Cerebellar cortex (tissue), 1 donor: ENCODE measurements at regions not wholly inside any gene's neighbourhood (a gene's known extent, or its start where the extent isn't known, plus 50 kb on each side); places are given as distances from the start of the nearest gene placed in this dataset.

Experiments
- DNase-seq: peaks from one replicate; pipeline ENCODE4 v3.0.0-alpha.2; 2015; ENCODE audit warnings: low spot score

GRCh38 chr9:108184941-108185340 lies 670.8 kb downstream of the ACTL7B start:
- no peak for DNase-seq

DNA sequence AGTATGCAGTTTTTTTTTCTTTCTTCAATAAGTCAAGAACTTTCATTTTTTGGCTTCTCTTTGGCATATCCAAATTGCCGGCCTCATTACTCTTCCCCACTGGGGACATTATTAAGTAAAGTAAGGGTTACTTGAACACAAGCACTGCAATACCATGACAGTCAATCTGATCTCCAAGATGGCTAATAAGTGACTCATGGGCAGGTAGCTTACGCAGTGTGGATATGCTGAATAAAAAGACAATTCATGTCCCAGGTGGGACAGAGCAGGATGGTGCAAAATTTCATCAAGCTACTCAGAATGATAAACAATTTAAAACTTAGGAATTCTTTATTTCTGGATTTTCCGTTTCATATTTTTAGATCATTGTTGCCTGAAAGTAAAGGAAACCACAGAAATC lies 671.8 kb downstream of the ACTL7B start:
- DNase-seq, result no peak

DNA sequence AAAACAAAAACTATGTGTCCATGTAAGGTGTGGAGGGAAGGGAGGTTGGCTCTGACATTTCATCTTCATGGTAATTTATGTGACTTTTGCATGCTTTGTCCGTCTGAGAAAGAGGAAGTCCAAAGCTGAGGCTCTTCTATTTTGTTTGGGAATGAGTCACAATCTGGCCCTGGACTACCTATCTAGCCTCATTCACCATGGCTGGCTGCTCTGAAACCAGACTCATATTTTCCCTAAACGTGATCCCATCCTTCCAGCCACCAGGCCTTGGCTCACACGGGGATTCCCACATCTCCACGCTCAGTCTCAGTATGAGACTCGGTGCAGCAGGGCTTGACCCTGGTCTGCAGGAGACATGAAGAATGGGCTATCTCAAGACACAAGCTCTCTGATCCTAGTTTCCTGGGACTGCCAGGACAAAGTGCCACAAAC lies 672.8 kb downstream of the ACTL7B start:
- DNase-seq, result no peak

GRCh38 chr9:108182270-108182669 lies 673.5 kb downstream of the ACTL7B start:
- no peak for DNase-seq

DNA sequence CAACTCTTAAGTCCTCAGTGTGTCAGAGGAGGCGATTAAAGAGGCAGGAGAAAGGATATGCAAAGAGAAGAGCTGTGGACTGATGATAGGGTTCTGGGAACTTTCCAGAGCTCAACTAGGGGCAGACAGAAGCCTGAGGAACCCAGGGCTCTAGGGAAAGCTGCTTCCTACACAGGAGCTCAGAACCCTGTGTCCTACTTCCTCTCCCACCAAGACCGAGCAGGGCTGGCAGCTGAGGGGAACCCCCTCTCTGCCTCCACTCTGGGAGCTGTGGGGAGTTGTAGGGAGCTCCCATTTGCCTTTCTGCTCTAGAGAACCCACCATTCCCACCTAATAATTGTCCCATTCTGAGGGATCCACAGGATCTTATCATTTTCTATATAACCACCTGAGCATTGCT lies 674.3 kb downstream of the ACTL7B start:
- DNase-seq, result no peak

DNA sequence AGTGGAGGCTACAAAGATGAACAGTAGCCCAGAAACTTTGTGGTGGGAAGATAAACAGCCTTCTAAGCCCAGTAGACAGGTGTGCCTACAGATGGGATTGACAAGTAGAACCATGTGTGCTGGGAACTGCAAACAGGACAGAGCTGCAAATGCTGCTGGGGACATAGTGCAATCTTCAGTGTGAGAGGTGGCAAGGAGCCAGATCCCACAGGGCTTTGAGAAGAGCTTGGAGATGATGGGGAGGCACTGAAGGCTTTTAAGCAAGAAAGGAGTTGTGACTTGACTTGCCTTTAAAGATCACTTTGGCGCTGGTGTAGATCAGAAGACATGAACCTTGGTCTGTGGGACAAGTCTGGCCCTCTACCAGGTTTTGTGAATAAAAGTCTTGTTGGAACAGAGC lies 675.2 kb downstream of the ACTL7B start:
- no peak for DNase-seq

DNA sequence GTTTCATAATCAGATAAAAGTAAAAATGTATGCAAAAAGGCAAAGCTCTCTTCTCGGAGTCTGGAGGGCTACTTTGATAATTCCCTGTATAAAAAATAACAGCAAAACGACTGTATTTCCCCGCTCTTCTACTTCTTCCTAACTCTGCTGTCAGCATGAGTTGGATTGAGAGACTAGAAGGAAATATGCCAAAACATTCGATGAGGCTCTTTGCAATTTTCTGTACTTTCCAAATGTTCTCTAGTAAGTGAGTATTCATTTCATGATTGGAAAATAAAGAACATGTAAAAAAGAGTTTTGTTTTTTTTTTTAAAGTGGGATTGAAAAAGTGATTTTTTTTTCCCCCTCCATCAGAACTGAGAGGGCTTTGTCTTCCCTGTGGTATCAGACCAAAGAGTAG lies 677.5 kb downstream of the ACTL7B start:
- no peak for DNase-seq

GRCh38 chr9:108168236-108168850 lies 678.8 kb upstream of the KLF4 start:
- no peak for DNase-seq

DNA sequence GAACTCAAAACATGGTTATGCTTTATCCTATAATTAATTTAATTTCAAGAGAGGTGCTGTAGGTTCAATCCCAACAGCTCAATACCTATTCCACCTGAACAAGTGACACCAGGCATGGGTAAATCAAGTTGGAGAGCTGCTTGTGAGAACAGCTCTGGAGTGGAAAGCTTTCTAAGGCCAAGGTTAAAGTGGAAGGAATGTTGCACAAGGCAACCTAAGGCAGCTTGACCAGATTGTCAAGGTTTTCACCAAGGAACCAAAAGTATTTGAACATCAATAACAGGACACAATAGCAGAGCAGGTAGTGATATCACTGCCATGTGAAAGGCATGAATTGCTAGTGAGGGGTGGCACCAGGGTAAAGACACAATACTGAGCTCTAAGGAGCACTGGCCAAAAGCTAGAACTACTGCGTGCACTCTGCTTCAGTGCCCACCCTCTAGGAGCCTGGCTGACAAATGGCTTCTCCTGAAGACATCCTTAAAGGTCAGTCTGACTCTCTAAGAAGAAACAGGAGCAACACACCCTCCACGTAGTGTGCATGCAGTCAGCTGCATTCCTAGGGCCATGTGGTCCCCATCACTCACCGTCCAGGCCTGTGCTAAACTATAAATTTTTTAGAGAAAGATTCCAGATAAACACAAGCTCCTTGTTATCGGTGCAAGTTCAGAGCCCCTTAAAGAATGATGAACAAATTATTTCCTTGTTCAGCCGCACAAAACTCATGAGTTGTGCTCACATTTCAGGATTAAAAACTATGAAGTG lies 677.7 kb upstream of the KLF4 start:
- DNase-seq, result no peak

GRCh38 chr9:108166519-108166918 lies 677.0 kb upstream of the KLF4 start:
- DNase-seq, result no peak

GRCh38 chr9:108163321-108164005 lies 673.9 kb upstream of the KLF4 start:
- DNase-seq, result no peak

DNA sequence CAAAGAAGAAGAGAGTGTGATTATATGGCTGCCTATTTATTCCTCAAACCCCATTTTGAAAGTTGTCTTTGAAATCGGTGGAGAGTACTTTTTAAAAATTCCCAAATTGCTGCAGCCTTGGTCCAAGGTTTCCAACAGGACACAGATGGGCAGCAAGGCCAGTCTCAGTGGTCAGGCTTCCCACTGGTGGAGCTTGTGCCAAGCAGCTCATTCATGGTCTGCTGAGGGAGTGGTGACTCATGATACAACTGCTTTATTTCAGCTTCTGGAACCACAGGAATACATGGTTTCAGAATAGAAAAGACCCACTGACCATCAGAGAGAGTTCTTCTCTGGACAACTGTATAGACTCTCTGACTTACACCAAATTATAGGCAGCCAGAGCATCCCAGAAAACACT lies 673.1 kb upstream of the KLF4 start:
- DNase-seq, result no peak

GRCh38 chr9:108161503-108161902 lies 671.9 kb upstream of the KLF4 start:
- no peak for DNase-seq

- no peak for DNase-seq
These were observed 671.3 kb upstream of the KLF4 start for GRCh38 chr9:108160706-108161355.

GRCh38 chr9:108160039-108160438 lies 670.5 kb upstream of the KLF4 start:
- no peak for DNase-seq

- no peak for DNase-seq
These were observed 668.8 kb upstream of the KLF4 start for GRCh38 chr9:108158236-108158995.

DNA sequence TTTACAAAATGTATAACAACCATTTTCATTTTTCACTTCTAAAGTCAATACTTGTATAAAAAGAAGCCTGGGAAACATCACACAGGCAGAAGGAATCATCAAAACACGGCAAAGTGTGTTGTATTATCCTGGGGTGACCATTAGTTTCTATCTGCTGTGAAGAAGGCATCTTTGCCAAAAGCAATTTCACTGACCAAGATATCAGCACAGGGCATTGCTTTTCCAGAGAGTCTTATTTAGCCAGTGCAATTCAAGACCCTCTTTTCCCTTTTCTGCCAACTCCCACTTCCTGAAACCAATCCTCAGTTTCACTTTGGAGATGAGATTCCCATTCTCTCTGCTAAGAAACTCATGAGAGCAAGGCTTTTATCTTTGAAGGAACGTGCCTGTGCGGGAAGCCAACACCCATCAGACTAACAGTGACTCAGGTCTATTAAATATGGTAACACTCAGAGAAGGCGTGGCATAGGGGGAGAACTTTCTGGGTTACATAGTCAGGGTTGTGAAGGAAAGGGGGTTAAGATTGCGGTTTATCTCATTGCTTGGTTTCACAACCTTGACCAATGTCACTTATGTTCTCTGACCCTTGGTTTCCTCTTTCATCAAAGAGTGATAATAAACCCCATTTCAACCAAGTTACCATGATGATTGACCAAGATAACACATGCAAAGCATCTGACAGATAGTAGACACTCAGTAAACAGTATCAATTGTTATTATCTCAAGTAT lies 666.9 kb upstream of the KLF4 start:
- no peak for DNase-seq

DNA sequence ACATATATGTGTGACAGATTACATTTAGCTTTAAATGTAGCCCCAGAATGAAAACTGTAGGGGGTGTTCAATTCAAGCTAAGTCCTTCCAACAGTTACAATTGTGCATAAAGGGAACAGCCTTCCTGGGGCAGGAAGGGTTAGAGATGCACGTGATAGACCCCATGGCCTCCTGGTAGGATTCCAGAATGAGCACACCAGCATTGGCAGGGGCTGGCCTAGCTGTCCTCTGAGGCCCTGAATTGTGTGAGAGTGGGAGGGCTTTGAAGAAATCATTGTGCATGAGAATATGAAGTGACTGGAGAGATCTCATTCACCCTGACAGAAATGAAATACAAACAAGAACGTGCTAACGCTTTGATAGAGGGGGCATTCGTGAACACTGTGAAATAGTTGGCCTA lies 663.8 kb upstream of the KLF4 start:
- no peak for DNase-seq

GRCh38 chr9:108150736-108151586 lies 661.4 kb upstream of the KLF4 start:
- no peak for DNase-seq

DNA sequence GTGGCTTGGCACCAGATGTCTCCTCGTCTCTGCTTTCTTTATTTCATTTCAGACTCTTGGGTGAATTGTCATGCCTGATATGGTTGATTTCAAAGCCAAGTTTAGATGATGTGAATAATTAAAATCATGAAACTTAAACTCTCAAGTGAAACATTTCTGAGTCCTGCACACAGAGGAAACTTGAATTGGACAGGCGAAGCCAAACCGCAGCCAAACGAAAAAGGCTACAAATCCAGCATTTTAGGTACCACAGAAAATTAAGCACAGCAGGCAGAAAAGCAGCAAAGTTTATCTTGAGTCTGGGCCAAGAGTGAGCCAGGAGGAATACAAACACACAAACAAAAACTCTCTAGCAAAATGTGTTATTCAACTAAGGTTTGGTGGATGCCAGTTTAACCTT lies 659.8 kb upstream of the KLF4 start:
- no peak for DNase-seq
